Panc1 (cell line): ENCODE measurements at regions not wholly inside any gene's neighbourhood (a gene's known extent, or its start where the extent isn't known, plus 50 kb on each side); places are given as distances from the start of the nearest gene placed in this dataset.

Experiments
- CTCF ChIP-seq: fragments of 450-650 bp; IDR thresholded peaks from 2 replicates; pipeline ENCODE4 v1.5.1; 2017; ENCODE audit warnings: mild to moderate bottlenecking
- POLR2AphosphoS5 ChIP-seq: IDR thresholded peaks from 2 replicates; pipeline ENCODE4 v1.6.1; 2012; ENCODE audit warnings: mild to moderate bottlenecking, low read depth, low read length, moderate library complexity

DNA sequence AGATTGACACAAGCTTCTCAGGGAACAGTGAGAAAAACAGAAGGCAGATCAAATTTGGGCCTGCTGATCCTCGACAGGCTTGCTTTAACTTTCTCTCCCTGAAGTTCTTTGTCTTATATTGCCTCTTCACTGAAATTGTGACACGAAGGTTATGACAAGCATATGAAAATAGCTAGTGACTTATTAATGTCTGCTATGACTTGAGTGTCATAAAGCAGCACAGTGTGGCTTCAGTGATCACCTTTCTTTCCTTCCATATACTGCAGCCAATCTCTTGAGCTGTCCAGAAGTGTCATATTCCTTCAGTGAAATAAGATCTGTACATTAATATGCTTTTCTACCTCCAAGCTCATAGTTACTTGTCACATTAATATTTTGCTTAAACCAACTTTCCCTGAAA, 870.2 kb downstream of the C4orf33 start:
- no peak for TF ChIP-seq CTCF
- TF ChIP-seq POLR2AphosphoS5: no peak
